Cardiac muscle cell (in vitro differentiated cells and primary cell): ENCODE measurements at regions not wholly inside any gene's neighbourhood (a gene's known extent, or its start where the extent isn't known, plus 50 kb on each side); places are given as distances from the start of the nearest gene placed in this dataset.

ENCODE experiments used
- DNase-seq, 2 donors: peaks; one replicate each; pipeline versions ENCODE4 v3.0.0 to v3.0.0-alpha.2; 2010 to 2017; ENCODE audit warnings: low read depth in 1 of 2, low spot score in 1 of 2
- H3K27ac ChIP-seq: fragments of 200-600 bp; sonication (generic); 2 replicates; pipeline ENCODE4 v1.5.1; 2016
- H3K27me3 ChIP-seq: fragments of 200-600 bp; sonication (generic); 2 replicates; pipeline ENCODE4 v1.6.0; 2016; ENCODE audit warnings: control low read depth
- H3K36me3 ChIP-seq: fragments of 200-600 bp; sonication (generic); 2 replicates; pipeline ENCODE4 v1.5.1; 2016; ENCODE audit warnings: control low read depth
- H3K4me1 ChIP-seq: fragments of 200-600 bp; sonication (generic); 2 replicates; pipeline ENCODE4 v1.8.1; 2017; ENCODE audit warnings: low read depth, mild to moderate bottlenecking, mixed run types
- H3K4me3 ChIP-seq: fragments of 200-600 bp; sonication (generic); 2 replicates; pipeline ENCODE4 v1.5.1; 2016; ENCODE audit warnings: mild to moderate bottlenecking
- H3K9me3 ChIP-seq: fragments of 200-600 bp; sonication (generic); 2 replicates; pipeline ENCODE4 v1.5.1; 2017; ENCODE audit warnings: low read depth, mild to moderate bottlenecking, control low read depth
- TF ChIP-seq, protein P1 (sequence below): IDR thresholded peaks from 2 replicates; pipeline ENCODE4 v1.5.1; 2012; ENCODE audit warnings: low read depth, mild to moderate bottlenecking, low read length

GRCh38 chr1:184141361-184141880 is 89.9 kb downstream of the TSEN15 start:
- TF ChIP-seq, protein P1, sequence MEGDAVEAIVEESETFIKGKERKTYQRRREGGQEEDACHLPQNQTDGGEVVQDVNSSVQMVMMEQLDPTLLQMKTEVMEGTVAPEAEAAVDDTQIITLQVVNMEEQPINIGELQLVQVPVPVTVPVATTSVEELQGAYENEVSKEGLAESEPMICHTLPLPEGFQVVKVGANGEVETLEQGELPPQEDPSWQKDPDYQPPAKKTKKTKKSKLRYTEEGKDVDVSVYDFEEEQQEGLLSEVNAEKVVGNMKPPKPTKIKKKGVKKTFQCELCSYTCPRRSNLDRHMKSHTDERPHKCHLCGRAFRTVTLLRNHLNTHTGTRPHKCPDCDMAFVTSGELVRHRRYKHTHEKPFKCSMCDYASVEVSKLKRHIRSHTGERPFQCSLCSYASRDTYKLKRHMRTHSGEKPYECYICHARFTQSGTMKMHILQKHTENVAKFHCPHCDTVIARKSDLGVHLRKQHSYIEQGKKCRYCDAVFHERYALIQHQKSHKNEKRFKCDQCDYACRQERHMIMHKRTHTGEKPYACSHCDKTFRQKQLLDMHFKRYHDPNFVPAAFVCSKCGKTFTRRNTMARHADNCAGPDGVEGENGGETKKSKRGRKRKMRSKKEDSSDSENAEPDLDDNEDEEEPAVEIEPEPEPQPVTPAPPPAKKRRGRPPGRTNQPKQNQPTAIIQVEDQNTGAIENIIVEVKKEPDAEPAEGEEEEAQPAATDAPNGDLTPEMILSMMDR, result no peak
- DNase-seq, result no peak
- Histone ChIP-seq H3K27ac (no peak overlapping the region), H3K4me3 (no peak overlapping the region), H3K9me3 (no peaks in the 10 kb centered on the region), H3K4me1 (peaks cover 9% of the 10 kb centered on the region), H3K27me3 (no peaks in the 10 kb centered on the region), H3K36me3 (no peaks in the 10 kb centered on the region)

- H3K4me3 ChIP-seq, result no peak overlapping the region
- H3K9me3 ChIP-seq, result no peaks in the 10 kb centered on the region
- peak overlapping the region; percentile 88 for H3K27ac ChIP-seq
- peaks cover 9% of the 10 kb centered on the region for H3K4me1 ChIP-seq
- H3K27me3 ChIP-seq, result no peaks in the 10 kb centered on the region
- H3K36me3 ChIP-seq, result no peaks in the 10 kb centered on the region
- peak; percentile 43 to 81 for DNase-seq
- TF ChIP-seq, protein P1, result no peak
Observed at GRCh38 chr1:184143449-184143848, 91.9 kb downstream of the TSEN15 start.

DNA sequence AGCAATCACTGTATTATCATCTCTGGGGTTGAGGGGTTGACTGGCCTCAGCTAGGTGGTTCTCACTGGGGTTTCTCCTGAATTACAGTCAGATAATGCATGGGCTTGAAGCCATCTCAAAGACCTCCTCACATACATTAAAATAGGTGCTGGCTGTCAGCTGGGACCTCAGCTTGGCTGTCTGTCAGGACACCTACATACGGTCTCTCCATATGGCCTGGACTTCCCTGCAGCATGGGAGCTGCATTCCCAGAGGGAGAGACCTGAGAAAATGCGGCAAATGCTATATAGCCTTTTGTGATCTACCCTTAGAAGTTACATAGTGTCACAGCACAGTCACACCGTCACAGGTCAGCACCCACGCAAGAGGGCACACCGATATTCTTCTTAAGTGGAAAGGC is 93.6 kb downstream of the TSEN15 start:
- DNase-seq, result no peak
- TF ChIP-seq, protein P1, result no peak
- Histone ChIP-seq H3K4me3 (no peak overlapping the region), H3K27me3 (no peaks in the 10 kb centered on the region), H3K27ac (no peak overlapping the region), H3K9me3 (no peaks in the 10 kb centered on the region), H3K4me1 (peaks cover 9% of the 10 kb centered on the region), H3K36me3 (no peaks in the 10 kb centered on the region)

DNA sequence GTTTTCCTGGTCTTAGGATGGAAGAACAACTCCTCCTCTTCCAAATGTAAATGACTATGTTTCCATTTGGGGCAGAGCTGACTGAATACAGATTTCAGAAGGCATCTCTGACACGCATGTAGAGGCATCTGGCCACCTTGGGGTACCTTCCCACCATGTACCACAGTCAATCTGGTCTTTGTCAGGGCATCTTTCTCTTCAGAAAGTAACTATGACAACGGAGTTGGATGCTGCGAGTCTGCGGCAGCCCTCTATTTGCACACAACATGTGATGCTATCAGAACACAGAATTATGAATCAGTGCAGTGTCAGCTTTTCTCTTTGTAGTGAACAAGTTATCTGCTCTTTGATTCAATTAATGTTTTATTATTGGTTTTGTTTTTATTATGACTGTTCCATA is 94.7 kb downstream of the TSEN15 start:
- H3K4me3 ChIP-seq, result no peak overlapping the region
- no peaks in the 10 kb centered on the region for H3K9me3 ChIP-seq
- no peak for DNase-seq
- no peaks in the 10 kb centered on the region for H3K27me3 ChIP-seq
- TF ChIP-seq, protein P1, result no peak
- peaks cover 9% of the 10 kb centered on the region for H3K4me1 ChIP-seq
- no peaks in the 10 kb centered on the region for H3K36me3 ChIP-seq
- H3K27ac ChIP-seq, result no peak overlapping the region

- no peaks in the 10 kb centered on the region for H3K9me3 ChIP-seq
- DNase-seq, result peak in 1 of 2 donors; percentile 41
- H3K36me3 ChIP-seq, result no peaks in the 10 kb centered on the region
- H3K27ac ChIP-seq, result no peak overlapping the region
- no peaks in the 10 kb centered on the region for H3K4me1 ChIP-seq
- no peaks in the 10 kb centered on the region for H3K27me3 ChIP-seq
- no peak overlapping the region for H3K4me3 ChIP-seq
- TF ChIP-seq, protein P1, result no peak
Observed at GRCh38 chr1:184150776-184151531, 99.4 kb downstream of the TSEN15 start.
